Fibroblast of skin of scalp (primary cell): ENCODE measurements at regions not wholly inside any gene's neighbourhood (a gene's known extent, or its start where the extent isn't known, plus 50 kb on each side); places are given as distances from the start of the nearest gene placed in this dataset.
"Not testable (repeated sequence)": the region's sequence is repeated elsewhere in the genome, so short reads cannot be mapped to it uniquely, and the experiment has no call there.

Source experiments
- DNase-seq: peaks from one replicate; pipeline ENCODE4 v3.0.0-alpha.2; 2013

DNA sequence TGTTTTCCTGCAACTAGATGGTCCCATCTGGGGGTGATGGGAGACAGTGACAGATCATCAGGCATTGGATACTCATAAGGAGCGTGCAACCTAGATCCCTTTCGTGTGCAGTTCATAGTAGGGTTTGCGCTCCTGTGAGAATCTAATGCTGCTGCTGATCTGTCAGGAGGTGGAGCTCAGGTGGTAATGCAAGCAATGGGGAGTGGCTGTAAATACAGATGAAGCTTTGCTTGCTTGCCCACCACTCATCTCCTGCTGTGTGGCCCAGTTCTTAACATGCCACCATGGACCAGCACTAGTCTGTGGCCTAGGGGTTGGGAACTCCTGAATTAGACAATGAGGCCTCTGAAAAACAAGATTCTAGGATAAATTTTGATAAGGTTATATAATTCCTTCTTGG, 430.6 kb downstream of the KCNJ2 start:
- DNase-seq = not testable (repeated sequence)

DNA sequence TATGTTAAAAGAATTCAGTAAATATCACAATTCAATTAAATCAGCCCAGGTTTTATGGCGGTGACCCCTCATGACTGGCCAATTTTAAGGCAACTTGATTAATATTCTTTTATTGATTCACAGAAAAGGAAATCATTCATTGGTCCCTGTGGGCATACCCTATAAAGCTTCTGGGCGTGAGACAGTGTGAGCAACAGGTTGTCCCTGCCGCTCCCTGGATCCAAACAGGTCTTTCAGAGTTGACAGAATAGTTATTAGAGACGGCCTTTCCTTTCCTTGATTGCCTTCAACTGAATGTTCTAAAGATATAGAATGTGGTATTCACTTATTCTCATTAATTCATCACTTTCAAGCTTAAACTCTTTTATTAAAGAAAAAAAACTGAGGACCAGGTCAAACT, 433.9 kb downstream of the KCNJ2 start:
- DNase-seq = no peak

DNA sequence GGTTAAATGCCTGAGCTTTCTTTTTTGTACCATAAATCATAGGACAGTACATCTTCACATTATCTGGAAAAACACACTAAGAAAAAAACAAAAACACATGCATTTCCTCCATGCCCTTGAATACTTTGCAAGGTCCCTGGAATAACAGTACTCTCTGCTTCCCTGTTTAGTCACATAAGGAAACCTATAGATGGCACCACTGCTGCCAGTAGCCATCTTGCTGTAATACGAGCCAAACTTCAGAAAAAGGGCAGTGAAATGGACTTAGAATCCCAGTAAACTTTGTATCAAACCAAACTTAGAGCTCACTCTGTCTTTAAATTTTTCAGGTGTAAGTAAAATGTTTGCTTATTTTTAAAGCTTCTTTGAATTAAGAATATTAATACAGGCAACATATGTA, 435.5 kb downstream of the KCNJ2 start:
- DNase-seq = no peak

DNA sequence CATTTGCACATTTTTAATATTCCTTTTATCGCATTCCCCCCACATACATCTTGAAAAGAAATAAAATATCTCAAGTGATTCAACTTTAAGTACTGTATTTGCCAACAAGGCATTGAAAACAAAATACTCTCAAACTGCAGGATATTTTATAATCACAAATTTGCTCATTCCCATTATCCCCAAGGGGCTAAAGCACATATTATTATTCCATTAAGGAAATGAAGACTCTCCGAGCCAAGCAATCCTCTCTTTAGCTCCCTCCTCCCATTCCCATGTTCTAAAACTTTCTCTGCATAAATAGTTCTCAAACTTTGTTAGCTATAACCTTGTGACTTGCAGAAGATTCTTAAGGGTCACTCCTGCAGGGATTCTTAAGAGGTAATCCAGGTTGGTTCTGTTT, 436.8 kb downstream of the KCNJ2 start:
- DNase-seq = no peak

DNA sequence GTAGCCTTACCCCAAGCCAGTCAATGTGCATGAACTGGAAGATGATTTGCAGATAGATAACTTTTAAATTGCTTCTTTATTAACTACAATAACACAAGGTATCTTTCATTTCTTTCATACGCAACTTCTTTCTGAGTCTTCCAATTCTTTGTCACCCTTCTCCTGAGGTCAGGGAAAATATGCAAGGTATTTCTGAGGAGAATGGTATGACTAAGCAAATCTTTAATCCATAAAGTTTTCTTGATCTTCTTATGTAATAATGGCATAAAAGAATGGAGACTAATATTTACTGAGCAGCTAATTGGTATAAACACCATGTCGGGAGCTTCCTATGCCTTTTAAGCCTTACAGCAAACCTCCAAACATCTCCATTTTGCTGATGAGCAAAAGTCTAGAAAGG, 438.9 kb downstream of the KCNJ2 start:
- DNase-seq = no peak

DNA sequence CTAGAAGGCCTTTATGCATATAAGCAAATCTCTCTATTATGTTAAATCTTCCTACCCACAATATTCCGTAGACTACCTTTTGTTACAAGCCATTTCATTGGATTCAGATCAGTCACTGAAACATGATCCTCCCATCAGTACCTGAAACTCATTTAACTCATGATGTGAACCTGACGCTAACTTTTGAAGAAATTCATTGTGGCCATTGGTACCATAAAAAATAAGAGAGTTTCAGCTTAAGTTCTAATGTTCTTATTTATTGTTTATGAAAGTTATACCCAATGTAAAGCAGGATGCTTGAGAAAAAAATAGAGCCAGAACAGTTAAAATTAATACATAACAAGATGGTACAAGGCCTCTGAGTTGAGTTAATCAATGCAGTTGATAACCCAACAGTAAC, 439.6 kb downstream of the KCNJ2 start:
- no peak for DNase-seq

DNA sequence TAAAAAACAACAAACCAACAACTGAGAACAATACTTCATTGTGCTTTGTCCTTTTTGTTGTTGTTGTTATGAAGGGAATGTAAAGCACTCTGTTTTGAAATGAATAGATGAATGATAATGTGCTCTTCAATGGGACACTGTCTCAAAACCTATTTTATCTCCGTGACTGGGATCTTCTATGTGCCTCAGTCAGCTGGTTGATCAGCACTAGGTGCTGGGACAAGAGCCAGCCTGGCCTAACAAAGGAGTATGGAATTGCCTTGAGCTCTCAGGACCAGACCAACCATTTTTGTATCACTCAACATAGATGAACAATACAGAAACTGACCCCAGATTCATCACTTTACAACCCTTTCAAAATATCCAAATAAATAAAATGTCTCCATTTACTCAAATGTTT, 440.2 kb downstream of the KCNJ2 start:
- DNase-seq = no peak

DNA sequence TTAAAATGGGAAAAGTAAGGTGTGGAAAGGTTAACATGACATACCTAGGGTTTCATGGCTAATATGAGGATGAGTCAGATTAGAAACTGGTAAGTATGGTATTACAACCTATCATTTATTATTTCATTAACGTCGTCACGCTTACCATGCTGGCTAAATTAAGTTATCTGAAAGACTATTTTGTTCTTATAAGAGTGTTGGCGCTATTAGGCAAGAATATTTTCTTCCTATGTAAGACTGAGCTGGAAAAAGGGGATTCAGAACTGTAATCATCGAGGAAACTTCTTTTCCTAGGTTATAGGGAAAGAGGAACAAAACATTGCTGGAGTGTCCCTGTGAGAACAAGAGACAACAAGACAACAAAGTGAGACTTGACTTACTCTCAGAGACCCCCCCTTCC, 440.8 kb downstream of the KCNJ2 start:
- no peak for DNase-seq

DNA sequence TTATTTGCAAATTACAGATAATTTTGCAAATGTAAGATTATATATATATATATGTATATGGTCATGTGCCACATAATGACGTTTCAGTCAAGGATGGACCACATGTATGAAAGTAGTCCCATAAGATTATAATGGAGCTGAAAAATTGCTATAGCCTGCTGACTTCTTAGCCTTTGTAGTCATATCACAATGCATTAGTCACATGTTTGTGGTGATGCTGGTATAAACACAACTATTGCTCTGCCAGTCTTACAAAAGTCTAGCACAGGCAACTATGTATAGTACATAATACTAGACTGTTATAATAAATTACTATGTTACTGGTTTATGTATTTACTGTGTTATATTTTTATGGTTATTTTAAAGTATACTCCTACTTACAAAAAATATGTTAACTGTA, 444.3 kb downstream of the KCNJ2 start:
- no peak for DNase-seq

DNA sequence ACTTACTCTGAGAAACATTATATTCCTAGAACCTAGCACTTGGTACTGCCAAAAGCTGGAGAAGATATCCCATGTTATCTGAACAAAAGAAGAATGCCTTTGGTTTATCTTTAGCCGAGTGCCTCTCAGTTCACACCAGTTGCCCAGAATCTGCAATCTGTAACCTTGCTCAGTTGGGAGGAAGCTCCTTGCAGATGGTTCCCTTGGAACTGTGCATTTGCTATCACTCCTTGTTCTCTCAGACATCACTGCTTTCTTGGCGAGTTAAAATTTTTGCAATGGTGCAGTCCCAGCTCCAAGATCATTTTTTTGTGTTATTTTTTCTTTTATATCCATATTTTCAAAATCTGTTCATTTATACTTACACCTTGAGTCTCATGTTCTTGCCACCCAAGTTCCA, 446.5 kb downstream of the KCNJ2 start:
- DNase-seq = no peak

DNA sequence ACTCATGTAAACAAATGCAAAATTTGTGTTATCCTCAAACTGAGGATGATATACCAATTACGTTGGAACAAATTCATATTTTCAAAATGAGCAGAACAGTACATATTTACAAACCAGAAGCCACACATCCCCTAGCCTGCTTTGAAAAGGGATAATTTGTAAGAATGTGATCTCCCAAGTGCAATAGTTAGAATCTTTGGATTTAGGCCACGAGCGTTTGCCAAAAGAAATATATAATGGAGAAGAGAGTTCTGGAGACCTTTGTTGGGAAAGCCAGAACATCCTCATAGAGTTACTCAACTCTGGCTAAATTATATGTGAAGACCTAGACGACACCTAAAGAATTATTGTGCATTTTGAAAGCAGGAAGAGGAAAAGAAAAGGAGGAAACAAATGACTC, 449.3 kb downstream of the KCNJ2 start:
- DNase-seq = no peak

DNA sequence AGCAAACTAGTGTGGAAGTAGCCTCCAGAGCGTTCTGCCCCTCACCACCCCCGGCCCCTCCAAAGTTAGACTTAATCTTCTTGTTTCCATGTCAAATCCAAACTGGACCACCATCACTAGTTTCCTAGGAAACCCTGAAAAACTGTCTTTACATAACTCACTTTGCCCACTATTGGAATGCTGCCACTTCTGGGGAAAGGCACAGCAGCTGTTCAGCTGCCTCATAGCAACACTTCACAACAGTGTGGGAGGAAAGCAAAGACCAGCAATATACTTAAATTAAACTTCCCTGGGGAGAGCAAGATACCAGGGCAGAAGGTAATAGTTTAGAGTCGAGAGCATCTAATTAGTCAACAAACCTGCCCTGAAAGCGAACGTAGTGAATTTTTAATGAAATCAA, 452.2 kb downstream of the KCNJ2 start:
- peak; percentile 2 for DNase-seq

DNA sequence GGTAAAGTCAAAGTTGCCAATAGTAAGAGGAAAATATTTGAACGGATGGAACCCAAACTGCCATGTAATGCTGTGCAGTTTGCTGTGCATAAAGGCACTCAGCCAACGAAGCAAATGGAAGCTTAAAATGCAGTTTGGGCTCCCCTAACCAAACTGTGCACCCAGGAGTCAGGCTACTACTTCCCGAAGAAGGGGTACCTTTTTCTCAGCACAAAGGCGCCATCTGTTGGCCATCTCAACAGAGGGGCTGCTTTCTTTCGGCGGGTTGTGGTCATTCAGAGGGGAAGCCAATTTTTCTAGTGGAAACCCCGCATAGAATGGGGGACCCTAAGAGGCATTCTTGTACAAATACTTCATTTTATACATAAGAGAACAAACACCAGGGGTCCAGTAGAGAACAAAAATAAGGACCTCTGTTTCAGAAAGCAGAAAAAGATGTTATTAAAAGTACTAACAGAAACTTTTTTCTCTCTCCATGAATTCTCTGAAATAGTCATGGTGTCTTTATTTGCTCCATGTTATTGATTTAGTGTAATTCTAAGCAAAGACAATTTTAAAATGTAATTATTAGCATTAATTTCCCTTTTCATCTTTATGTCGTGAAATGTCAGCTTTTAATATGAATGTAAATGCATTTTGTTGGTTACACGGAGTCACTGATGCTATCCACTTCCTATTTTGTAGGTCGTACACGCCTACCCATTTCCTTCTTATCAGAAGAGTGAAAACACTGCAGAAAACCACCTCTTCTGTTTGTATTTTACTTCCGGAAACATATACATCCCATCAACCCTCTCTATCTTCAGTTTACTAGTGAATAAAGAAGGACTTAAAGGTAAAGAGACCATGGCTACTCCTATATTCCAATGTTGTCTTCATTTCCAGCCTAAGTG, 453.3 kb downstream of the KCNJ2 start:
- peak; percentile 31 for DNase-seq

DNA sequence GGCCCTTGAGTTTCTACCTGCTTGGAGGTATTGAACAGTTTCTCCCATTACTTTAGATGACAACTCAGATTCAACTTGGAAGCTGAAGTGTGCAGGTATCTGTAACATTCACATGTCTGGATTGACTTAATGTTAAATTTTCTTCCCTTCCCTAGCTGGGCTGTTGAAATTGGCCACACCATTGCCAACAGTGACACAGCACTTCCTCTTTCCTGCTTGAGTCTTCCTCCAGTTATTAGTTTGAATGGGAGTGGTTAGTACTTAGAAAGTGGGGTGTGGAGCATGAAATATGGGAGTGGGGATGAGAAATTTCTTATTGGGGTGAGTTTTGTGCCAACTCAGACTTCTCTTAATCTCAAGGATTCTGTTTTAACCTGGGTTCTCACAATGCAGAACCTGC, 454.9 kb downstream of the KCNJ2 start:
- DNase-seq = no peak

DNA sequence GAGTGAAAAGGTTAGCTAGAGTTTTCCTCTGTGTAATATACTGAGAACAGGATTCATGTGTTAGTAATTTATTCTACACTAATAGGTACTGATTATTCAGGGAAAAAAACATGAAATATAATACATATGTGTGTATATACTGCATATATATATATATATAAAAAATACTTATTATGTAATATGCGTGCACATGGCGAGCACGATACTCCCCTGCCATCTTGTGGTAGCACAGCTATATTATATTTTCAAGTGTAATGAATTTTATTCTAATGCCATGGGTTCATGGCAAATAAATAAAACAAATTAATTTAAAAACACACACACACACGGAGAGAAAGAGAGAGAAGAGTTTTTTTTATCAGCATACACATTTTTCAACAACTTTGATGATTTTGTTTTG, 460.6 kb downstream of the KCNJ2 start:
- DNase-seq = peak; percentile 2

DNA sequence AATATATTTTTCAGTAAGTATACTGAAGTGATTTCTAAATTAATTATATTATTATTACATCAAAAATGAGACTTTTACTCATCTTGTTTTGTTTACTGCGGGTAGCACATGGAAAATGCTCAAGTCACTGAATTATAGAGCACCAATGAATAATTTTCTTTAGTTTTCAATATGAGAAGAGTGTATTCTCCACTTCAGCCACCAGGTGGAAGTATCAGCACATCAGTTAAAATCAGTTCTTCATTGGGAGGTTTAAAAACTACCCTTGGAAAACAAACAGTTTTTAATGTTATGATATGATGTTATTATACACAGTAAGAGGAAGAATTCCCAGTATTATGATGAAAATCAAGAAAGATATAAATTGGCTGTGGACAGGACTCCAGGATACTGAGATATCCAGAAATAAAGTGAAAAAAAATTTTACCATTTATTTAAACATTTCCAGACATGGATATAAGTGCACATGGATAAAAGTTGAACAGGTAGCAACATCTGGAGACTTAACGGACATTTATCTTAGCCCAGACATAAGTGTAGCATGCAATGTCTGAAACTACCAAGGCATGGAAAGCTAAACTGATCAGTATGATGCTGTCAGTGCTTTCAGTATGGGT, 467.3 kb downstream of the KCNJ2 start:
- DNase-seq = peak; percentile 28

DNA sequence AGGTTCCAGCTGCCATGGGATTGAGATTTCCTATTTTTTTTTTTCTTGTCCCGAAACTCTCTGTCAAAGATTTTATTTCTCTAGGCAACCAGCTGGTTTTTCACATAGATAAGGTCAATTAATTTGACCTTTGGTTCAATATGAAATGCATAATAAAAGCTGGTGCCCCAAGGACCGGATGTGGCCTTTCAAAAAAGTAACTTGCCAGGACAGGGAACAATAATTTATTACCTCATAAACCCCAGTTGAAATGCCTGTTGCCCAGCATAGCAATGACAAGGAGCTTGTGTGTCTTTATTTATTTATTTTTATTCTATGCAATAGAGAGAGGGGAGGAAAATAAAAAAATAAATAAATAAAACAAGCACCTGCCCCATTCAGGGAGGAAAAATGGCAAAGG, 472.7 kb downstream of the KCNJ2 start:
- DNase-seq = no peak

DNA sequence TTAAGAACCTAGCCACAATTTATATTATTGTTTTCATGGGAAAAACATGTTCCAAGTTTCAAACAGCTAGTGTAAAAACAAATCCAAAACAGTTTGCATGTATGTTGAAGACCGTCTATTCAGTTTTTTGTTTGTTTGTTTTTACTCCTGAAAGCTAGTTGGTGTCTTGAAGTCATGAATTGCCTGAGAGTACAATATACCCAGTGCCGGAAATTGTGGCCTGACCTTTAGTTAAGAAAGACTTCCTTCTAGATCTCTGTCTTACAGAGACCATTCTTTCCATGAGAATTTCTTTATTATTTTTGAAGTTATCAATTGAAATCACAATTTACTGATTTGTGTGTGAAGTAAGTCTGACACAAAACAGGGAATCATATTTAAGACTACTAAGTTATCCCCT, 474.8 kb downstream of the KCNJ2 start:
- DNase-seq = no peak

DNA sequence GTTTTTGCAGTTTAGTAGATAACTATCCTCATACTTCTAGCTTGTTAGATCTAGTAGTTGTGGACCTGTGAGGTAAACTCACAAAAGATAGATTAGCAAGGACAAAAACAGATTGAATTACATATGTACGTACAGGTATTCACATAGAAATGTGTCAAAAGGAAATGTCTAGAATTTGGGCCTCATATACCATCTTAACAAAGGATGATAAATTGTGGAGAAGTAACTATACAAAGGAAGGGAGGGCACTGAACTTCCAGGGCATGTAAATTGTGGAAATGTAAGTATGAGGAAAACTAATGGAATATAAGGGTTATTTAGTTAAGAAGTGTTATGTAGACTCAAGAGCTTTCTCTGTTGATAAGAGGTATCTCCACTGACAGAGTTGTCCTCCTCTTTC, 477.3 kb downstream of the KCNJ2 start:
- DNase-seq = no peak

DNA sequence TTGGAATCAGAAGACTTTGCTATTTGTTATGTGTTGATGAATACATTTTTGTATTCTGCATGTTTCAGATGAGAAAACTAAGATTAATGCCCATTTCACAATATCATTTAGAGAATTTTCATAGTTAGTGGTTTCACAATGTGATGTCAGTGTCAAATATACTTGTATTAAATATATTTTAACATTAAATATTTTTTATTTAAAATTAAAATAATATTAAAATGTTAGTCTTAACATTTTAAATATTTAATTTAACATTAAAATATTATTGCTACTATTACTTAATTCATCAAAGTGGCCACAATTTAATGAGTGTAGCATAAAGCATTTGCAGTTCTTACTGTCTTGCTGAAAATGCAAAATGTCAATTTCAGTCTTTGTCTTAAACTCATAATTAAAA, 478.8 kb downstream of the KCNJ2 start:
- DNase-seq = no peak

DNA sequence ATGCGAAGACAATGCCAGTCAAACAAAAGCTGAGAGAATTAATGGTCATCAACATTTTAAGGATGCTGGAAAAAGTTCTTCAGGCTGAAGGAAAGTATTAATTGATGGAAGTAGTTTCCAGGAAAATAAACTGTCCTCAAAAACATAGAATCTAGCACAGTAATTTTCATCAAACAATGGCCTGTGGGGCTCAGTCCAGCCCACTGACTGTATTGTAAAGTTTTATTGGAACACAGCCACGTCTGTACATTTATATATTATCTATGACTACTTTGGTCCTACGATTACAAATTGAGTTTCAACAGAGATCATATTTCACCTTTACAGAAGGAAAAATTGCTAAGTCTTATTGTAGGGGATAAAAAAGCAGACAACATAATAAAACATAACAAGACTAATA, 484.5 kb downstream of the KCNJ2 start:
- no peak for DNase-seq

DNA sequence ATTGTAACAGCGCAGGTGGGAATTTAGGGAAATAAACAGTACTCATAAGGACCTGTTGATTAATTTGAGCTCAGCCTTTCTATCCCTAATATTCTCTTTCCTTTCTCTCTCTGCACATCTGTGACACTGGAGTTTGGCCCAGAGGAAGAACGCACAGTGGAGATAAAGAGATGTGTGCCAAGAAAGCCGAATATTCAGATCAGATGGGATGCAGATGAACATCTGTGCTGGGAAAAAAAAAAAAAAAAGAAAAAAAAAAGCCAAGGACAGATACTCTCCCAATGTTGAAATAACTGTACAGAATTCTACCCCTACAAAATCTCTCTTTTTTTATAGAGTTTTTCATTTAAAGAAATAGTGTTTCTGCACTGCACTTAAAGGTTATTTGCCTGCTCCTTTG, 485.4 kb downstream of the KCNJ2 start:
- no peak for DNase-seq

DNA sequence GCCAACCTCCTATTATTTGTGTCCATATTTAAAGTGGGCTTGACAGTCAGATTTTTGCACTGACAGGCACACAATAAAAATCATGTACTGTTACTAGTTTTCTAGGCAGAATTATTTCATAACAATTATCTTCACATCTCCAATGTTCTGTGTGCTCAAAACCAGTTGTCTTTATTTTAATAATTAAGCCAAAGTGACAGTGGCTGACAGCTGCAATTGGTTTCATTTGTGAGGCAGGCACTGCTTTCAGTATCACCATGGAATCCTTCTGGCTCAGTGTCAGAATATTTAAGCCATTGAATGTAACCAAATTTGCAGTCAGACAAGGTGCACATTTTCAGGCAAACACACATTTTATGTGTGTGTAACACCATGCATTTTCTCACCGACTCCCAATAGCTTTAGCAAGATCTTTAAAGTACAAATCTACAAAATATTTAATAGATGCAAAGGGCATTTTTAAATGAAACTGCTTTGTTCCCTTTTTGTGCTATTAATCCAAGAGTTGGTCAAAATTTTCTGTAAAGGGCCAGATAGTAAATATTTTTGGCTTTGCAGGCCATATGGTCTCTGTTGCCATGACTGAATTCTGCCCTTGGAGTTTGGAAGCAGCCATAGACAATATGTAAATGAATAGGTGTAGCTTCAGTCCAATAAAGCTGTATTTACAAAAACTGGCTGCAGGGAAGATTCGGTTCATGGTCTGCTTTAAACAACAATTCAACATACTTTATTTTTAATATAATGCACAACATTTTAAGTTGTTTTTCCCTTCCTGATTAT, 486.0 kb downstream of the KCNJ2 start:
- no peak for DNase-seq

DNA sequence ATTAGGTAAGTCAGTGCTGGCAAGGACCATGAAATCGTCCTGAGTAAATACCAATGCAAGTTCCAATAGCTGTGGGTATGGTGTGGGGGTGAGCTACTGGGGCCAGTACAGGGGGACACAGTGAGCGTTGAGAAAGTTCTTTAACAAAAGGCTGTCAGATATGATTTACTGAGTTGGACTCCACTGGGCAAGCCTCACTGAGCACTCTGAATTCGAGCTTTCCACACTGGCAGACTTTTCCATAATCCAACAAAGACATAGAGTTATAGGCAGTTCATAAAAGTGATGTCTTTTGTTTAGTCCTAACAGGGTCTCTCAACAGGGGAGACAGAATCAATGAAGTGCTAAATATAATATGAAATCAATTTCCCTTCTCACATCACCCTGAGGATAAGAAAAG, 489.0 kb downstream of the KCNJ2 start:
- no peak for DNase-seq
